Amniotic stem cell (primary cell): ENCODE measurements at regions not wholly inside any gene's neighbourhood (a gene's known extent, or its start where the extent isn't known, plus 50 kb on each side); places are given as distances from the start of the nearest gene placed in this dataset.

ENCODE experiments used
- DNase-seq: peaks from one replicate; lab custom pipeline; 2025; lab: John Stamatoyannopoulos, UW

GRCh38 chr11:8826139-8826786 lies 84.7 kb upstream of the AKIP1 start:
- peak; percentile 73 for DNase-seq

- DNase-seq, result no peak
These were observed 84.0 kb upstream of the AKIP1 start for GRCh38 chr11:8826901-8827560.

- no peak for DNase-seq
These were observed 82.9 kb upstream of the AKIP1 start for GRCh38 chr11:8828046-8828445.

- no peak for DNase-seq
These were observed 82.2 kb upstream of the AKIP1 start for GRCh38 chr11:8828580-8829361.

- no peak for DNase-seq
These were observed 81.4 kb upstream of the AKIP1 start for GRCh38 chr11:8829556-8829955.

GRCh38 chr11:8830641-8831040 lies 80.3 kb upstream of the AKIP1 start:
- no peak for DNase-seq

- DNase-seq, result no peak
These were observed 79.1 kb upstream of the AKIP1 start for GRCh38 chr11:8831861-8832260.

- no peak for DNase-seq
These were observed 78.3 kb upstream of the AKIP1 start for GRCh38 chr11:8832571-8833260.

- no peak for DNase-seq
These were observed 77.2 kb upstream of the AKIP1 start for GRCh38 chr11:8833568-8834315.

GRCh38 chr11:8834379-8834778 lies 76.6 kb upstream of the AKIP1 start:
- no peak for DNase-seq

- no peak for DNase-seq
These were observed 72.7 kb upstream of the AKIP1 start for GRCh38 chr11:8838248-8838647.

- no peak for DNase-seq
These were observed 71.6 kb upstream of the AKIP1 start for GRCh38 chr11:8839306-8839956.

- no peak for DNase-seq
These were observed 70.7 kb upstream of the AKIP1 start for GRCh38 chr11:8839957-8840945.

GRCh38 chr11:8841899-8842298 lies 69.1 kb upstream of the AKIP1 start:
- DNase-seq, result no peak

GRCh38 chr11:8858808-8859207 lies 52.2 kb upstream of the AKIP1 start:
- DNase-seq, result no peak
